ENCODE measurements at regions not wholly inside any gene's neighbourhood (a gene's known extent, or its start where the extent isn't known, plus 50 kb on each side); places are given as distances from the start of the nearest gene placed in this dataset.

GRCh38 chr4:53920116-53920515, 144.3 kb downstream of the CHIC2 start:
- Histone ChIP-seq H3K4me3 (no peak overlapping the region), H3K36me3 (no peaks in the 10 kb centered on the region), H3K4me1 (peaks cover 4% of the 10 kb centered on the region), H3K27me3 (peaks cover 5% of the 10 kb centered on the region), H3K9me3 (no peaks in the 10 kb centered on the region), H3K27ac (peak overlapping the region; percentile 44)
- TF ChIP-seq CTCF (IDR thresholded peaks at IDR 0.05), result no peak
- DNase-seq, result no peak
- ATAC-seq, result peak; percentile 76
- intact Hi-C loops (cut with DNase I), result no loop called here

- Histone ChIP-seq H3K36me3 (no peaks in the 10 kb centered on the region), H3K27me3 (peaks cover 5% of the 10 kb centered on the region), H3K4me1 (peaks cover 5% of the 10 kb centered on the region), H3K27ac (peak overlapping the region; percentile 44), H3K4me3 (no peak overlapping the region), H3K9me3 (no peaks in the 10 kb centered on the region)
- peak; percentile 72 for DNase-seq
- TF ChIP-seq CTCF (IDR thresholded peaks at IDR 0.05), result no peak
- intact Hi-C loops (cut with DNase I), result no loop called here
- peak; percentile 69 for ATAC-seq
These were observed 144.9 kb downstream of the CHIC2 start for GRCh38 chr4:53919535-53919934.

GRCh38 chr4:53917729-53918128, 146.7 kb downstream of the CHIC2 start:
- Histone ChIP-seq H3K36me3 (no peaks in the 10 kb centered on the region), H3K27me3 (peaks cover 5% of the 10 kb centered on the region), H3K27ac (no peak overlapping the region), H3K4me3 (no peak overlapping the region), H3K4me1 (peaks cover 5% of the 10 kb centered on the region), H3K9me3 (no peaks in the 10 kb centered on the region)
- intact Hi-C loops (cut with DNase I), result no loop called here
- DNase-seq (no peak), ATAC-seq (no peak)
- TF ChIP-seq CTCF (IDR thresholded peaks at IDR 0.05), result no peak

DNA sequence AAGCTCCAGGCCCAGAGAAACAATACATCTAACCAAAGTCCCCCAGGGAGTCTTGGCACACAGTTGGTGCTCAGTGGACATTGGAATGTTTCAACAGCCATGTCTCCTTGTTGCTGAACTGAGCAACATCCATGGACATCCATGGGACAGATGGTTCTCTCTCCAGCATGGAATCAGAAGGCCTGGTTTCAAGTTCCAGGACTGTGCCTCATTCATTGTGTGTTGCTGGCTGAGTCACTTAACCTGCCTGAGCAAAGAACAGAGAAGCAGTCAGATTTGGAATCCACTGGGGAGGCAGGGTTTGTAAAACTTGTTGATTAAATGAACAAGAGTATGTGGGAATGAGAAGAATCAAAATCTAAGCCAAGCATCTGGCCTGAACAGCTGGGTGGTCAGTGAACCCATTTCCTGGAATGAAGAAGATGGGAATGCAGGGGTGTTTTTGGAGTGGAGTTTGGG, 147.9 kb downstream of the CHIC2 start:
- no peak for TF ChIP-seq CTCF (IDR thresholded peaks at IDR 0.05)
- intact Hi-C loops (cut with DNase I), result no loop called here
- ATAC-seq, result no peak

DNA sequence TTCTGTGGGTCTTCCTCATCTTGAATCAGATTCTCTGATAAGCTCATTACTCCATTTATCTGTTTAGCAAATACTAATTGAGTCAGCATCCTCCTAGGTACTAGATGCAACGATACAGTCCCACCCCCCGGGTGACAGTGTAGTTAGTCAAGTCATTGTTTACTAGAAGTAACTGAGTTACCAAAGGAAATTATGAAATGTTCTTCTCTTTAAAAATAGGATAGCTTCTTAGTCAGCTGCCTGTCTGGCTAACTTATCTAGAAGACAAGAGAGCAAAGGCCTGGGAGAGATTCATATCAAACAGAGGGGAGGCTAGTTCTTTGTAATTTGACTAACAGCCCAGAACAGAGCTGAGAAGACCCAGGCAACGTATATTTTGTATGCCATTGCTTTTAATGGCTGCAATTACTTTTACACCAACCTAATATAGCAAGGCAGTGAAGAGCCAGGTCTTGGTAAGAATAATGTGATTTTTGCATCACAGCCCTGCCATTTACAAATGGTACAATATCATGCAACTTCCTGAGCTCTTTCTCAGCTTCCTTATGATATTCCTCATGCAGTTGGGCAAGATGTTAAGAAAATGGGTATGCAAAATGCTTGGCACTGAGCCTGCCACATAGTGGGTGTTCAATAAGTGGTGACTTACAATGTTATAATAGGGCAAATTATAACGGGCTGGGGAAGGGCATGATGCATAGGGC, 149.9 kb downstream of the CHIC2 start:
- peaks cover 5% of the 10 kb centered on the region for H3K27me3 ChIP-seq
- no peak overlapping the region for H3K4me3 ChIP-seq
- DNase-seq (no peak), ATAC-seq (peak; percentile 86)
- H3K9me3 ChIP-seq, result no peaks in the 10 kb centered on the region
- TF ChIP-seq CTCF (IDR thresholded peaks at IDR 0.05), result no peak
- peaks cover 5% of the 10 kb centered on the region for H3K4me1 ChIP-seq
- intact Hi-C loops (cut with DNase I), result no loop called here
- no peak overlapping the region for H3K27ac ChIP-seq
- no peaks in the 10 kb centered on the region for H3K36me3 ChIP-seq

More for the DNA sequence above, 147.9 kb downstream of the CHIC2 start:
- no peaks in the 10 kb centered on the region for H3K36me3 ChIP-seq
- no peak overlapping the region for H3K27ac ChIP-seq
- H3K27me3 ChIP-seq, result peaks cover 5% of the 10 kb centered on the region
- DNase-seq, result no peak
- H3K4me3 ChIP-seq, result no peak overlapping the region
- no peaks in the 10 kb centered on the region for H3K9me3 ChIP-seq
- H3K4me1 ChIP-seq, result peaks cover 5% of the 10 kb centered on the region

All from upper lobe of right lung (tissue), 1 donor.